Transverse colon (tissue), 4 donors: ENCODE measurements at regions not wholly inside any gene's neighbourhood (a gene's known extent, or its start where the extent isn't known, plus 50 kb on each side); places are given as distances from the start of the nearest gene placed in this dataset.
"Not testable (repeated sequence)": the region's sequence is repeated elsewhere in the genome, so short reads cannot be mapped to it uniquely, and the experiment has no call there.

ENCODE experiments used
- DNase-seq: peaks from one replicate; pipeline ENCODE4 v3.0.0-alpha.2; 2019
- H3K27ac ChIP-seq, 4 donors: fragments of 200-600 bp; sonication (generic); 2 replicates each; pipeline ENCODE4 v1.5.1; 2016 to 2018; ENCODE audit warnings: inconsistent platforms in 4 of 4
- H3K27me3 ChIP-seq: fragments of 200-600 bp; sonication (generic); 2 replicates; pipeline ENCODE4 v1.5.1; 2017; ENCODE audit warnings: inconsistent platforms
- H3K36me3 ChIP-seq, 4 donors: fragments of 200-600 bp; sonication (generic); 2 replicates each; pipeline ENCODE4 v1.5.1; 2017 to 2019; ENCODE audit warnings: inconsistent platforms in 4 of 4
- H3K4me1 ChIP-seq, 4 donors: fragments of 200-600 bp; sonication (generic); 2 replicates each; pipeline ENCODE4 v1.5.1; 2017 to 2020; ENCODE audit warnings: inconsistent platforms in 4 of 4
- H3K4me3 ChIP-seq, 4 donors: fragments of 200-600 bp; sonication (generic); 1 replicate in 1 of 4; 2 replicates in 3 of 4; pipeline versions ENCODE4 v1.5.1 to v1.6.1; 2017 to 2019; ENCODE audit warnings: inconsistent platforms in 4 of 4
- H3K9me3 ChIP-seq, 2 donors: fragments of 200-600 bp; sonication (generic); 2 replicates each; pipeline ENCODE4 v1.5.1; 2017 to 2019; ENCODE audit warnings: inconsistent platforms in 2 of 2
- EP300 ChIP-seq: sonication (generic); formaldehyde crosslinking; IDR thresholded peaks from one replicate; pipeline ENCODE4 v1.6.1; 2017; ENCODE audit warnings: antibody characterized with exemption, low read depth
- POLR2A ChIP-seq: fragments of 450-650 bp; IDR thresholded peaks from one replicate; pipeline ENCODE4 v1.6.1; 2016; ENCODE audit warnings: antibody characterized with exemption, mild to moderate bottlenecking, moderate library complexity
- POLR2AphosphoS5 ChIP-seq, 3 donors: sonication (generic); formaldehyde crosslinking; IDR thresholded peaks; one replicate each; pipeline ENCODE4 v1.6.1; 2016; ENCODE audit warnings: antibody characterized with exemption in 3 of 3
- WGBS, 2 donors: methylation state at CpG; one replicate each; pipeline ENCODE4 v1.1.5; 2018; ENCODE audit warnings: low coverage in 1 of 2; 5-methylcytosine and 5-hydroxymethylcytosine counted together
- in situ Hi-C, 4 donors: fragments of 200-750 bp; cut with MboI; loops; one replicate each; pipeline versions ENCODE4 v1.15.0 to v1.15.1; 2017; ENCODE audit warnings: low sequenced_read_pairs in 3 of 4, low pct_ligation_motif_present in 1 of 4, low pct_unique_long_range_greater_than_20kb in 1 of 4
- intact Hi-C: fragments of 100-400 bp; cut with DNase I; formaldehyde crosslinking; loops from one replicate; pipeline ENCODE4 v1.15.1; 2023; ENCODE audit warnings: low total_unique reads
- TF ChIP-seq, protein P1 (sequence below), 5 experiments: fragments of 200-600 bp in 3 of 5; fragments of 450-650 bp in 2 of 5; sonication (generic) in 3 of 5; IDR thresholded peaks; 1 replicate in 2 of 5; 2 replicates in 3 of 5; pipeline ENCODE4 v1.5.1; 2016 to 2017; ENCODE audit warnings: antibody characterized with exemption in 5 of 5, inconsistent platforms in 3 of 5, mild to moderate bottlenecking in 2 of 5, moderate library complexity in 1 of 5

DNA sequence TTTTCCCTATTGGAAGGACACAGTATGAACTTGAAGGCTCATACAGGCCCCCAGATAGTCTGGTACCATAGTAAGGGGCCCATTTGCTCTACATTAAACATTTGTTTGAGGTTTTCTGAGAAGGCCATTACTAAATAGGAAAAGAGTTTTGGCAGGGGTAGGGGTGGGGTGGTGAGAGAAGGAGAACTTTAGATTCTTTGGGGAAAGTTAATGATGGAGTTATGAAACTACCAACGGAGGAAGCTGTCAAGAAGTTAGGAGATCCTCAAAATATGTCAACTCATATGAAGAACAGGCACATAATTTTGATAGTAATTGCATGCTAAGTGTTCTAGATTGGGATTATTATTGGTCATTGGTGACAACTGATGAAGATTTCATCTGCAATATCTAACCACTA is 114.7 kb downstream of the TAF11L14 start:
- Histone ChIP-seq H3K27ac (no peak overlapping the region), H3K9me3 (no peaks in the 10 kb centered on the region), H3K4me3 (no peak overlapping the region), H3K4me1 (no peaks in the 10 kb centered on the region), H3K36me3 (no peaks in the 10 kb centered on the region), H3K27me3 (no peaks in the 10 kb centered on the region)
- DNase-seq = no peak
- 44 to 57% methylated on average over 1 of the region's 1 CpG for WGBS, 2 donors
- TF ChIP-seq EP300 (no peak), POLR2AphosphoS5 (IDR thresholded peaks at IDR 0.05) (no peak), POLR2A (no peak)
- TF ChIP-seq, protein P1, sequence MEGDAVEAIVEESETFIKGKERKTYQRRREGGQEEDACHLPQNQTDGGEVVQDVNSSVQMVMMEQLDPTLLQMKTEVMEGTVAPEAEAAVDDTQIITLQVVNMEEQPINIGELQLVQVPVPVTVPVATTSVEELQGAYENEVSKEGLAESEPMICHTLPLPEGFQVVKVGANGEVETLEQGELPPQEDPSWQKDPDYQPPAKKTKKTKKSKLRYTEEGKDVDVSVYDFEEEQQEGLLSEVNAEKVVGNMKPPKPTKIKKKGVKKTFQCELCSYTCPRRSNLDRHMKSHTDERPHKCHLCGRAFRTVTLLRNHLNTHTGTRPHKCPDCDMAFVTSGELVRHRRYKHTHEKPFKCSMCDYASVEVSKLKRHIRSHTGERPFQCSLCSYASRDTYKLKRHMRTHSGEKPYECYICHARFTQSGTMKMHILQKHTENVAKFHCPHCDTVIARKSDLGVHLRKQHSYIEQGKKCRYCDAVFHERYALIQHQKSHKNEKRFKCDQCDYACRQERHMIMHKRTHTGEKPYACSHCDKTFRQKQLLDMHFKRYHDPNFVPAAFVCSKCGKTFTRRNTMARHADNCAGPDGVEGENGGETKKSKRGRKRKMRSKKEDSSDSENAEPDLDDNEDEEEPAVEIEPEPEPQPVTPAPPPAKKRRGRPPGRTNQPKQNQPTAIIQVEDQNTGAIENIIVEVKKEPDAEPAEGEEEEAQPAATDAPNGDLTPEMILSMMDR (IDR thresholded peaks at IDR 0.05) = no peak
- intact Hi-C loops (no loop called here), in situ Hi-C loops (no loop called here)

- H3K9me3 ChIP-seq, in situ Hi-C loops, H3K27ac ChIP-seq: not testable (repeated sequence)
Observed at GRCh38 chr5:17755406-17755805, 121.1 kb downstream of the TAF11L14 start.

GRCh38 chr5:17761326-17761725 is 127.1 kb downstream of the TAF11L14 start:
- in situ Hi-C loops = no loop called here
- H3K4me1 ChIP-seq = no peaks in the 10 kb centered on the region
- whole genome bisulfite sequencing, 2 donors = 54 to 60% methylated on average over 3 to 4 of the region's 4 CpGs
- no peaks in the 10 kb centered on the region for H3K9me3 ChIP-seq
- H3K4me3 ChIP-seq = no peak overlapping the region
- intact Hi-C loops = no loop called here
- no peak for DNase-seq
- TF ChIP-seq POLR2AphosphoS5 (IDR thresholded peaks at IDR 0.05) (no peak), POLR2A (no peak), EP300 (no peak)
- TF ChIP-seq, protein P1 (IDR thresholded peaks at IDR 0.05) = no peak
- H3K36me3 ChIP-seq = no peaks in the 10 kb centered on the region
- H3K27me3 ChIP-seq = no peaks in the 10 kb centered on the region
- no peak overlapping the region for H3K27ac ChIP-seq

More at GRCh38 chr5:17755406-17755805, 121.1 kb downstream of the TAF11L14 start:
- H3K36me3 ChIP-seq, H3K4me1 ChIP-seq, intact Hi-C loops, H3K27me3 ChIP-seq, H3K4me3 ChIP-seq, DNase-seq: not testable (repeated sequence)
- 91 to 98% methylated on average over 7 to 12 of the region's 12 CpGs for WGBS, 2 donors

DNA sequence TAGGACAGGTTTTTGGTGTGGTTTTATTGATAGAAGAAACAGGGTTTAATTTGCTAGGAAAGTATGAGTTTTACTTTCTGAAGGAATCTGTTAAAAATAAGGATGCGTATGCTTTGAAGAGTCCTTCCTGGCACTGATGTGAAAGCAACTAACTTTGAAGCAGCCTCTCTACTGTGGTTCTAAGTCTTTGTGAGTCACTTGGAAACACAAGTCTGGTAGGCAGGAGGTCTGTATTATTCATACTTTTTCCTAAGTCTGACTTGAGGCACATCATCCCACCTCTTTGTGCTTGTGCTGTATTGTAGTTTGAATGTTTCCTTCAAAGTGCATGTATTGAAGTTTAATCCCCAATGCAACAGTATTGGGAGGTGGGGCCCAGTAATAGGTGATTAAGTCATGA is 129.0 kb downstream of the TAF11L14 start:
- 86 to 100% methylated on average over 1 of the region's 1 CpG for WGBS, 2 donors
- Histone ChIP-seq H3K36me3 (no peaks in the 10 kb centered on the region), H3K4me1 (no peaks in the 10 kb centered on the region), H3K27me3 (no peaks in the 10 kb centered on the region), H3K9me3 (no peaks in the 10 kb centered on the region), H3K27ac (no peak overlapping the region), H3K4me3 (no peak overlapping the region)
- TF ChIP-seq, protein P1 (IDR thresholded peaks at IDR 0.05) = no peak
- no peak for TF ChIP-seq POLR2A
- TF ChIP-seq POLR2AphosphoS5 (IDR thresholded peaks at IDR 0.05) = no peak
- TF ChIP-seq EP300 = no peak
- in situ Hi-C loops = no loop called here
- intact Hi-C loops = no loop called here
- no peak for DNase-seq

GRCh38 chr5:17766031-17766430 is 131.8 kb downstream of the TAF11L14 start:
- 86% methylated on average over 2 of the region's 2 CpGs; no CpG with 5 or more reads in 1 of the 2 donors for WGBS, 2 donors
- Histone ChIP-seq H3K36me3 (no peaks in the 10 kb centered on the region), H3K9me3 (no peaks in the 10 kb centered on the region), H3K27me3 (no peaks in the 10 kb centered on the region), H3K27ac (no peak overlapping the region), H3K4me3 (no peak overlapping the region), H3K4me1 (no peaks in the 10 kb centered on the region)
- DNase-seq = no peak
- TF ChIP-seq, protein P1 (IDR thresholded peaks at IDR 0.05) = no peak
- TF ChIP-seq POLR2A (no peak), POLR2AphosphoS5 (IDR thresholded peaks at IDR 0.05) (no peak), EP300 (no peak)
- intact Hi-C loops (no loop called here), in situ Hi-C loops (no loop called here)
